ENCODE measurements at regions not wholly inside any gene's neighbourhood (a gene's known extent, or its start where the extent isn't known, plus 50 kb on each side); places are given as distances from the start of the nearest gene placed in this dataset.

DNA sequence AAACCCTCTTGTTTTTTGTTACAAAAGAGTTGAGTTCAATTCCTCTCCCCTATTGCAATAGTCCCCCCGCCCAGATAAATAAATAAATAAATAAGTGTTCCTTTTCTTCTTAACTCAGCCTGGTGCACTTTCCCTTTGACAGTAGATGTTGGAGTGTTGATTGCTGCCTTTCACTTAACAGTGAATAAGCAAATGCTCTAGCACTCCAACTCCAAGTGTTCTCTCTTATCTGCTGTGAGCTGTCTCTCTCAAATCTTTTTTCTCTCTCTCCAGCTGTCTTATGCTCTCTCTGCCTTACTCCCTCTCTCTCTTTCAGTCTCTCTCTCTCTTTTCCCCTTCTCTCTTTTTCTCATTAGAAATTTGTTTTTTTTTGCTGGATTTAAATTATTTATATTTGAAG lies 216.7 kb downstream of the TMX3 start:
- DNase-seq: no peak
- Histone ChIP-seq H3K27me3 (no peaks in the 10 kb centered on the region), H3K9me3 (no peaks in the 10 kb centered on the region), H3K36me3 (no peaks in the 10 kb centered on the region), H3K4me1 (no peaks in the 10 kb centered on the region), H3K27ac (no peak overlapping the region), H3K4me3 (no peak overlapping the region)
- TF ChIP-seq, protein P1, sequence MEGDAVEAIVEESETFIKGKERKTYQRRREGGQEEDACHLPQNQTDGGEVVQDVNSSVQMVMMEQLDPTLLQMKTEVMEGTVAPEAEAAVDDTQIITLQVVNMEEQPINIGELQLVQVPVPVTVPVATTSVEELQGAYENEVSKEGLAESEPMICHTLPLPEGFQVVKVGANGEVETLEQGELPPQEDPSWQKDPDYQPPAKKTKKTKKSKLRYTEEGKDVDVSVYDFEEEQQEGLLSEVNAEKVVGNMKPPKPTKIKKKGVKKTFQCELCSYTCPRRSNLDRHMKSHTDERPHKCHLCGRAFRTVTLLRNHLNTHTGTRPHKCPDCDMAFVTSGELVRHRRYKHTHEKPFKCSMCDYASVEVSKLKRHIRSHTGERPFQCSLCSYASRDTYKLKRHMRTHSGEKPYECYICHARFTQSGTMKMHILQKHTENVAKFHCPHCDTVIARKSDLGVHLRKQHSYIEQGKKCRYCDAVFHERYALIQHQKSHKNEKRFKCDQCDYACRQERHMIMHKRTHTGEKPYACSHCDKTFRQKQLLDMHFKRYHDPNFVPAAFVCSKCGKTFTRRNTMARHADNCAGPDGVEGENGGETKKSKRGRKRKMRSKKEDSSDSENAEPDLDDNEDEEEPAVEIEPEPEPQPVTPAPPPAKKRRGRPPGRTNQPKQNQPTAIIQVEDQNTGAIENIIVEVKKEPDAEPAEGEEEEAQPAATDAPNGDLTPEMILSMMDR (IDR thresholded peaks at IDR 0.05): no peak
- TF ChIP-seq POLR2A (IDR thresholded peaks at IDR 0.05): no peak

DNA sequence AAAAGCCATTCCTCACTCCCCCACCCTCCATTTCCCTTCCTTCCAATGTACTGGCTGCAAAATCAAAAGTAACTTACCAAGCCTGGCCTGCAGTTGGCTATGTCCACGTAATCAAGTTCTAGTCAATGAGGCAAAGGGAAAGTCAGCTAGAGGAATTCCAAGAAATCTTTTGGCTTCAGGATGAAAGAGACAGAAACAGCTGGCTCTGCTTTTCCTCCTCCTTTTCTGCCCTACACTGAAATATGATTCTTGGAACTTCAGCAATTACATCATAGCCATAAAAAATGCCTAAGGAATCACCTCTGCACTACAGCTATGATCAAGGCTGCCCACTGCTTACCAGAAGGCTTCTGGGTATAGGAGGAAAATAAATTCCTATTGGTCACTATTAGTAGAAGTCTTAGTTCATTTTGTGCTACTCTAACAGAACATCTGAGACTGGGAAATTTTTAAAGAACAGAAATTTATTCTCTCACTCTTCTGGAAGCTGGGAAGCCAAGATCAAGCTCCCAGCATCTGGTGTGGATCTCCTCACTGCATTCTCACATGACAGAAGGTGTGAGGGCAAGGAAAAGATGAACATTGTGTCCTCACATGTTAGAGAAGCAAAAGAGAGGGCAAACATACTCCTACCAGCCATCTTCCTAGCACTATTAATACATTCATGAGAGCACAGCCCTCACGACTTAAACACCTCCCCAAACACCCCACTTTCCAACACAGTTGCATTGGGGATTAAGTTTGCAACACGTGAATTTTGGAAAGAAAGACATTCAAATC lies 219.9 kb downstream of the TMX3 start:
- Histone ChIP-seq H3K36me3 (no peaks in the 10 kb centered on the region), H3K9me3 (no peaks in the 10 kb centered on the region), H3K27me3 (no peaks in the 10 kb centered on the region), H3K4me1 (no peaks in the 10 kb centered on the region), H3K27ac (no peak overlapping the region), H3K4me3 (no peak overlapping the region)
- TF ChIP-seq, protein P1 (IDR thresholded peaks at IDR 0.05): no peak
- no peak for TF ChIP-seq POLR2A (IDR thresholded peaks at IDR 0.05)
- DNase-seq: no peak

DNA sequence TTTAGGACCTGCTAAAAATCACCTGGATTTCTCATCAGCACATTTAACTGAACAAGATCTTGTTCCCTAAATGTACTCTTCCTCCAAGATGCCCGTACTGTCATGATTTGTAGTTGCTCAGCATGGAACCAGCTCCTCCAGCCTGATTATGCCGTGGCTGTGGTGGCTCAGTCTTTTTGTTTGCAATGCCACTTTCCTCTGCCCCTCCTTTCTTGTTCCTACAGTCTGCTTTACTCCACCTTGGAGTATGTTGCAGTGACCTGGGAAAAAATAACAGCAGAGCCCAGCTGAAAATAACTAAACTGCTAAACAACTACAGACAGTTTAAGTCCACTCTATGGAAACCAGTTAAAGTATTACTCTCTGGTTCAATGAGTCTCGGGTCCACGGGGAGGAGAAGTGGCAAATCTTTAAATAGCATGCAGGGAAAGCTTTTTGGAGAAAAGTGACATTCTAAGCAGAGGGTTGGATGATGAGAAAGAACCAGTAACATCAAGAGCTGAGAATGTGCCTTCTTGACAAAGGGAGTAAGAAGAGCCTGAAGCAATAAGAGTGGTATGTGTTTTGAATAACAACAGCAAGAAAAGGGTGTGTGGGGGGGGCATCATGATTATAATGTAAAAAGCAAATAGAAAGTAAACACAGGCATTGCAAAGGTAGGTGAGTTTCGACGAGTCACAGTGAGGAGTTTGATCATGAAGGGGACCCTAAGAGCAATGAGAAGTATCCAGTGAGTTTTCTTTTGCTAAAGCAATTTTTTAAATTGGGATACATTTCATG lies 225.7 kb downstream of the TMX3 start:
- H3K36me3 ChIP-seq: no peaks in the 10 kb centered on the region
- no peak for DNase-seq
- no peaks in the 10 kb centered on the region for H3K27me3 ChIP-seq
- no peak overlapping the region for H3K4me3 ChIP-seq
- no peaks in the 10 kb centered on the region for H3K4me1 ChIP-seq
- no peaks in the 10 kb centered on the region for H3K9me3 ChIP-seq
- TF ChIP-seq POLR2A (IDR thresholded peaks at IDR 0.05): no peak
- TF ChIP-seq, protein P1 (IDR thresholded peaks at IDR 0.05): no peak
- no peak overlapping the region for H3K27ac ChIP-seq

DNA sequence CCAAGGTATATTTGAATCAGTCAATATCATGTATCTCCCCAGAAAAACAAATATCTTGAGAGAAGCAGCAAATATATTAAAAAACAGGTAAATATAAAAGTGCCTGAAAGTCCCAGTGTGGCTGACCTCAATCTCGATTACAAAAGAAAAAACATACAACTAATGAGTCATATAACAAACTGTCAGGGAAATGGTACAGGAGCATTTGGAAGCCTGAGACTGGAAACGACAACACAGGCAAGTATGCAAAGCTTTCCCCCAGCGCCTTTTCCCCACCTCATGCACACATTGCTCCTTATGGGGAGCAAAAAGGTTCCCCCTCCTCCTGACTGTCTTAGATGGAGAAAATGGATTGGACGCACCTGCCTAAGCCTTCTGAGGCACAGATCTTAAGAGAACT lies 230.7 kb downstream of the TMX3 start:
- no peak overlapping the region for H3K27ac ChIP-seq
- no peak for DNase-seq
- TF ChIP-seq, protein P1 (IDR thresholded peaks at IDR 0.05): no peak
- no peak for TF ChIP-seq POLR2A (IDR thresholded peaks at IDR 0.05)
- H3K36me3 ChIP-seq: no peaks in the 10 kb centered on the region
- H3K4me1 ChIP-seq: no peaks in the 10 kb centered on the region
- no peaks in the 10 kb centered on the region for H3K27me3 ChIP-seq
- no peak overlapping the region for H3K4me3 ChIP-seq
- H3K9me3 ChIP-seq: no peaks in the 10 kb centered on the region

DNA sequence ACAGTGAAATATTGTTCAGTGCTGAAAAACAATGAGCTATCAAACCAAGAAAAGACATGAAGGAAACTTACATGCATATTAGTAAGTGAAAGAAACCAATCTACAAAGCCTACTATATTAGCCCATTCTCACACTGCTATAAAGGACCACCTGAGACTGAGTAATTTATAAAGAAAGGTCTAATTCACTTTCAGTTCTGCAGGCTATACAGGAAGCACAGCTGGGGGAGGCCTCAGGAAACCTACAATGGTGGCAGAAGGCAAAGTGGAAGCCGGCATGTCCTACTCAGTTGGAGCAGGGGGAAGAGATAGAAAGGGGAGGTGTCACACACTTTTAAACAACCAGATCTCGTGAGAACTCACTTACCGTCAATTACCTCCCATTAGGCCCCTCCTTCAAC lies 232.1 kb downstream of the TMX3 start:
- H3K27me3 ChIP-seq: no peaks in the 10 kb centered on the region
- DNase-seq: no peak
- H3K4me1 ChIP-seq: no peaks in the 10 kb centered on the region
- TF ChIP-seq, protein P1 (IDR thresholded peaks at IDR 0.05): no peak
- TF ChIP-seq POLR2A (IDR thresholded peaks at IDR 0.05): no peak
- H3K4me3 ChIP-seq: no peak overlapping the region
- no peaks in the 10 kb centered on the region for H3K36me3 ChIP-seq
- no peaks in the 10 kb centered on the region for H3K9me3 ChIP-seq
- H3K27ac ChIP-seq: no peak overlapping the region

Data from Peyer's patch (tissue), 4 donors.